ENCODE measurements at regions not wholly inside any gene's neighbourhood (a gene's known extent, or its start where the extent isn't known, plus 50 kb on each side); places are given as distances from the start of the nearest gene placed in this dataset.

GRCh38 chr20:19000078-19000477 lies 186.5 kb downstream of the SCP2D1 start:
- TF ChIP-seq ZKSCAN8 (CRISPR knock-in tag; IDR thresholded peaks at IDR 0.05) (no peak), POLR2AphosphoS5 (IDR thresholded peaks at IDR 0.05; ENCODE audit: control insufficient read depth, insufficient read depth, low read depth, low read length) (no peak), SP1 (CRISPR knock-in tag; IDR thresholded peaks at IDR 0.05) (no peak), ZNF551 (CRISPR knock-in tag; IDR thresholded peaks at IDR 0.05) (no peak), CHD4 (IDR thresholded peaks at IDR 0.05; ENCODE audit: insufficient read depth, insufficient replicate concordance, low read depth, low read length, poor library complexity, severe bottlenecking) (no peak), HDGF (IDR thresholded peaks at IDR 0.05) (no peak), ZHX1 (conservative IDR thresholded peaks at IDR 0.05; ENCODE audit: low read length) (no peak), FOXJ3 (CRISPR knock-in tag; IDR thresholded peaks at IDR 0.05) (no peak), ZNF274 (IDR thresholded peaks at IDR 0.05; ENCODE audit: borderline replicate concordance, low read depth, low read length) (no peak), POLR2A (conservative IDR thresholded peaks at IDR 0.05) (no peak)
